Panc1 (cell line): ENCODE measurements at regions not wholly inside any gene's neighbourhood (a gene's known extent, or its start where the extent isn't known, plus 50 kb on each side); places are given as distances from the start of the nearest gene placed in this dataset.

Experiments used
- ATAC-seq: fragments of 200-7000 bp; cut with Tn5 transposase; 2 replicates; pipeline ENCODE4 v1.9.1; 2020; ENCODE audit warnings: mild to moderate bottlenecking, moderate library complexity
- BruUV-seq: library from RNA; stranded (reverse); fragments of 400-500 nt; replicated peaks from 2 replicates; lab custom pipeline; 2021; lab: Mats Ljungman, UMichigan
- CTCF ChIA-PET: fragments of 300-600 bp; sonication (Branson Sonifier 250); formaldehyde crosslinking; loops from one replicate; lab custom pipeline; 2022; ENCODE audit warnings: antibody characterized with exemption; lab: Charles Lee
- POLR2A ChIA-PET: fragments of 300-600 bp; sonication (Branson Sonifier 250); formaldehyde crosslinking; loops from one replicate; lab custom pipeline; 2022; ENCODE audit warnings: antibody characterized with exemption; lab: Charles Lee
- DNase-seq: peaks from one replicate; pipeline ENCODE4 v3.0.0-alpha.2; 2010; ENCODE audit warnings: low read depth, low spot score
- H3K27ac ChIP-seq: 2 replicates; pipeline ENCODE4 v1.5.1; 2011; ENCODE audit warnings: mild to moderate bottlenecking, low read length, inconsistent platforms
- H3K27me3 ChIP-seq: fragments of 200-500 bp; sonication (Bioruptor generic); 2 replicates; pipeline ENCODE4 v1.6.0; 2014; ENCODE audit warnings: low read length, inconsistent platforms; ENCODE audit not compliant: control insufficient read depth, insufficient read depth
- H3K36me3 ChIP-seq: fragments of 200-500 bp; sonication (Bioruptor generic); 2 replicates; pipeline ENCODE4 v1.5.1; 2014; ENCODE audit warnings: inconsistent platforms, mild to moderate bottlenecking, low read length, moderate library complexity; ENCODE audit not compliant: control insufficient read depth, insufficient read depth
- H3K4me1 ChIP-seq: 2 replicates; pipeline ENCODE4 v1.5.1; 2011; ENCODE audit warnings: inconsistent platforms, mild to moderate bottlenecking, low read length, moderate library complexity; ENCODE audit not compliant: control insufficient read depth, insufficient read depth
- H3K4me3 ChIP-seq, 2 experiments: 2 replicates each; pipeline ENCODE4 v1.5.1; 2011 to 2012; ENCODE audit warnings: low read depth in 2 of 2, low read length in 2 of 2, mild to moderate bottlenecking in 2 of 2, inconsistent platforms in 1 of 2, moderate library complexity in 1 of 2
- H3K9me3 ChIP-seq: fragments of 200-500 bp; sonication (Bioruptor generic); 2 replicates; pipeline ENCODE4 v1.5.1; 2014; ENCODE audit warnings: low read depth, mild to moderate bottlenecking, inconsistent platforms, low read length, moderate library complexity; ENCODE audit not compliant: control insufficient read depth, insufficient read depth
- CTCF ChIP-seq: fragments of 450-650 bp; IDR thresholded peaks from 2 replicates; pipeline ENCODE4 v1.5.1; 2017; ENCODE audit warnings: mild to moderate bottlenecking
- POLR2AphosphoS5 ChIP-seq: IDR thresholded peaks from 2 replicates; pipeline ENCODE4 v1.6.1; 2012; ENCODE audit warnings: mild to moderate bottlenecking, low read depth, low read length, moderate library complexity
- SIN3A ChIP-seq: IDR thresholded peaks from 2 replicates; pipeline ENCODE4 v1.6.1; 2012; ENCODE audit warnings: low read depth, mild to moderate bottlenecking, low read length, moderate library complexity, borderline replicate concordance; ENCODE audit not compliant: insufficient read depth
- TCF7L2 ChIP-seq: IDR thresholded peaks from 2 replicates; pipeline ENCODE4 v1.6.1; 2011; ENCODE audit warnings: mild to moderate bottlenecking, low read depth, low read length, inconsistent platforms
- in situ Hi-C: cut with HindIII; loops from 2 replicates; pipeline ENCODE4 v1.10.0; 2016; ENCODE audit warnings: low sequenced_read_pairs, low pct_unique_long_range_greater_than_20kb
- intact Hi-C: fragments of 100-400 bp; cut with micrococcal nuclease; formaldehyde crosslinking; loops from one replicate; pipeline ENCODE4 v1.10.0; 2022; ENCODE audit not compliant: unreplicated experiment
- TF ChIP-seq, protein P1 (sequence below), 2 experiments: IDR thresholded peaks; 2 replicates each; pipeline ENCODE4 v1.6.1; 2011 to 2012; ENCODE audit warnings: low read depth in 2 of 2, control low read depth in 1 of 2, low read length in 1 of 2, mild to moderate bottlenecking in 1 of 2, moderate library complexity in 1 of 2; ENCODE audit not compliant: insufficient read depth in 1 of 2

- no peak for DNase-seq
Observed at GRCh38 chr16:8088820-8089338, 501.4 kb downstream of the TMEM114 start.

DNA sequence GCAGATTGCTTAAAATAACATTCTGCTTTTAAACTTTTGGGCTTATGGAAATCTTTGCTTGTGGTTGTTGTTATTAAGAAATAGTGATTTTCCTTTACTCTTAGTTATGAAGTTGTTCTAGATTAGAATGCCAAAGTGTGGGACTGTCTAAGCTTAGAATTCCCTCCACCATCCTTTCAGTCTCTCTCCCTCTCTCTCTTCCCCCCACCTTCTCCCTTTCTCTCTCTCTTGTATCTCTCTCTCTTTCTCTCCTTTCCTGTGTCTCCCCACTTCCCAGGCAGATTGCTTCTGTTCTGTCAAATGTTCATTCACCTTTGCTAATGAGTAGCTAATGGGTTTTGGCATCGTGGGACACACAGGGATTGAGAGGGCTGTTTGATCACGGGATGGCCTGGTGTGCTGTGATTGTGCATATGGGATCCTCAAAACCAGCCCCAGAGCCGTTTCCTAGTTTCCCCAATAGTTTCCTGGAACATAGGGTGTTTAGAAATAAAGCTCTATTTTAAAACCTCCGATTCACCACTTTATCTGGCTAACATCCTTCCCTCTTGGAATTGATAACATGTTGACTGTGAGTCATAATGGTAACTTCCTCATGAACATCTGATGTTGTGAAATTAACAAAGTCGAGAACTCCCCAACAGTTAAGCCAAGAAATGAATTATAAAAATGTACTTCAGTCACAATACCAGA lies 502.6 kb downstream of the TMEM114 start:
- H3K4me3 ChIP-seq, result no peak overlapping the region
- no peak overlapping the region for H3K27ac ChIP-seq
- no peaks in the 10 kb centered on the region for H3K27me3 ChIP-seq
- DNase-seq, result no peak
- H3K36me3 ChIP-seq, result no peaks in the 10 kb centered on the region
- ATAC-seq, result no peak
- in situ Hi-C loops (no loop called here), intact Hi-C loops (no loop called here)
- no TSS peak for BruUV-seq
- no peaks in the 10 kb centered on the region for H3K9me3 ChIP-seq
- TF ChIP-seq CTCF (no peak), POLR2AphosphoS5 (no peak), SIN3A (no peak), TCF7L2 (no peak)
- TF ChIP-seq, protein P1, sequence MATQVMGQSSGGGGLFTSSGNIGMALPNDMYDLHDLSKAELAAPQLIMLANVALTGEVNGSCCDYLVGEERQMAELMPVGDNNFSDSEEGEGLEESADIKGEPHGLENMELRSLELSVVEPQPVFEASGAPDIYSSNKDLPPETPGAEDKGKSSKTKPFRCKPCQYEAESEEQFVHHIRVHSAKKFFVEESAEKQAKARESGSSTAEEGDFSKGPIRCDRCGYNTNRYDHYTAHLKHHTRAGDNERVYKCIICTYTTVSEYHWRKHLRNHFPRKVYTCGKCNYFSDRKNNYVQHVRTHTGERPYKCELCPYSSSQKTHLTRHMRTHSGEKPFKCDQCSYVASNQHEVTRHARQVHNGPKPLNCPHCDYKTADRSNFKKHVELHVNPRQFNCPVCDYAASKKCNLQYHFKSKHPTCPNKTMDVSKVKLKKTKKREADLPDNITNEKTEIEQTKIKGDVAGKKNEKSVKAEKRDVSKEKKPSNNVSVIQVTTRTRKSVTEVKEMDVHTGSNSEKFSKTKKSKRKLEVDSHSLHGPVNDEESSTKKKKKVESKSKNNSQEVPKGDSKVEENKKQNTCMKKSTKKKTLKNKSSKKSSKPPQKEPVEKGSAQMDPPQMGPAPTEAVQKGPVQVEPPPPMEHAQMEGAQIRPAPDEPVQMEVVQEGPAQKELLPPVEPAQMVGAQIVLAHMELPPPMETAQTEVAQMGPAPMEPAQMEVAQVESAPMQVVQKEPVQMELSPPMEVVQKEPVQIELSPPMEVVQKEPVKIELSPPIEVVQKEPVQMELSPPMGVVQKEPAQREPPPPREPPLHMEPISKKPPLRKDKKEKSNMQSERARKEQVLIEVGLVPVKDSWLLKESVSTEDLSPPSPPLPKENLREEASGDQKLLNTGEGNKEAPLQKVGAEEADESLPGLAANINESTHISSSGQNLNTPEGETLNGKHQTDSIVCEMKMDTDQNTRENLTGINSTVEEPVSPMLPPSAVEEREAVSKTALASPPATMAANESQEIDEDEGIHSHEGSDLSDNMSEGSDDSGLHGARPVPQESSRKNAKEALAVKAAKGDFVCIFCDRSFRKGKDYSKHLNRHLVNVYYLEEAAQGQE (IDR thresholded peaks at IDR 0.05; ENCODE audit: insufficient read depth in 1 of 2, low read depth in 2 of 2, low read length in 1 of 2), result no peak
- ChIA-PET CTCF (no interaction called here), POLR2A (no interaction called here)
- H3K4me1 ChIP-seq, result no peaks in the 10 kb centered on the region

More at GRCh38 chr16:8088820-8089338, 501.4 kb downstream of the TMEM114 start:
- no TSS peak for BruUV-seq
- Histone ChIP-seq H3K4me1 (no peaks in the 10 kb centered on the region), H3K27me3 (no peaks in the 10 kb centered on the region), H3K4me3 (no peak overlapping the region), H3K9me3 (no peaks in the 10 kb centered on the region), H3K27ac (no peak overlapping the region), H3K36me3 (no peaks in the 10 kb centered on the region)
- POLR2A ChIA-PET, result no interaction called here
- ATAC-seq, result no peak
- CTCF ChIA-PET, result no interaction called here
- TF ChIP-seq POLR2AphosphoS5 (no peak), TCF7L2 (no peak), SIN3A (no peak), CTCF (no peak)
- TF ChIP-seq, protein P1 (IDR thresholded peaks at IDR 0.05; ENCODE audit: insufficient read depth in 1 of 2, low read depth in 2 of 2, low read length in 1 of 2), result no peak
- intact Hi-C loops (no loop called here), in situ Hi-C loops (no loop called here)
